ENCODE measurements at regions not wholly inside any gene's neighbourhood (a gene's known extent, or its start where the extent isn't known, plus 50 kb on each side); places are given as distances from the start of the nearest gene placed in this dataset.

- TF ChIP-seq REST (tag by site-specific recombination; IDR thresholded peaks at IDR 0.05) (no peak), ZNF580 (tag by site-specific recombination; IDR thresholded peaks at IDR 0.05) (no peak), ZNF19 (tag by site-specific recombination; IDR thresholded peaks at IDR 0.05; ENCODE audit: low read depth) (no peak), ZBTB17 (tag by site-specific recombination; IDR thresholded peaks at IDR 0.05) (no peak), ZNF555 (tag by site-specific recombination; conservative IDR thresholded peaks at IDR 0.05) (no peak), PRDM10 (tag by site-specific recombination; IDR thresholded peaks at IDR 0.05) (no peak), ZNF600 (tag by site-specific recombination; IDR thresholded peaks at IDR 0.05) (no peak), ZNF76 (tag by site-specific recombination; IDR thresholded peaks at IDR 0.05; ENCODE audit: borderline replicate concordance, low read depth) (no peak), ZNF692 (tag by site-specific recombination; IDR thresholded peaks at IDR 0.05) (no peak), ZNF280C (tag by site-specific recombination; IDR thresholded peaks at IDR 0.05) (no peak)
- Histone ChIP-seq H3K27ac (ENCODE audit: extremely low read depth, low read depth, low read length) (no peak overlapping the region), H3K4me1 (ENCODE audit: control insufficient read depth, insufficient read depth, low read length) (no peaks in the 10 kb centered on the region), H3K9me3 (ENCODE audit: control insufficient read depth, insufficient read depth, low read depth, low read length) (no peaks in the 10 kb centered on the region), H3K4me3 (ENCODE audit: low read depth, low read length) (no peak overlapping the region), H3K36me3 (ENCODE audit: control insufficient read depth in 2 of 2, insufficient read depth in 1 of 2, low read length in 2 of 2) (no peaks in the 10 kb centered on the region)
- CTCF ChIA-PET, result interaction anchor here (1.2 to 11.6 kb wide), 5 partner anchors 29 to 284 kb away, joined by 3 to 194 read pairs (median 44); no protein-coding TSS in a partner anchor
- POLR2A ChIA-PET, result no interaction called here
Observed at GRCh38 chr12:3992945-3993344, 119.7 kb upstream of the PARP11 start.

- no peak overlapping the region for H3K27ac ChIP-seq (ENCODE audit: extremely low read depth, low read depth, low read length)
- ChIA-PET CTCF (interaction anchor here (1.2 to 11.6 kb wide), 4 partner anchors 42 to 285 kb away, joined by 3 to 194 read pairs (median 52); no protein-coding TSS in a partner anchor), POLR2A (no interaction called here)
- H3K4me3 ChIP-seq (ENCODE audit: low read depth, low read length), result no peak overlapping the region
- H3K4me1 ChIP-seq (ENCODE audit: control insufficient read depth, insufficient read depth, low read length), result no peaks in the 10 kb centered on the region
- H3K36me3 ChIP-seq (ENCODE audit: control insufficient read depth in 2 of 2, insufficient read depth in 1 of 2, low read length in 2 of 2), result no peaks in the 10 kb centered on the region
- H3K9me3 ChIP-seq (ENCODE audit: control insufficient read depth, insufficient read depth, low read depth, low read length), result no peaks in the 10 kb centered on the region
- TF ChIP-seq GLIS2 (tag by site-specific recombination; IDR thresholded peaks at IDR 0.05) (no peak), REST (tag by site-specific recombination; IDR thresholded peaks at IDR 0.05) (no peak), ZNF596 (tag by site-specific recombination; IDR thresholded peaks at IDR 0.05) (no peak), ZNF266 (tag by site-specific recombination; IDR thresholded peaks at IDR 0.05; ENCODE audit: low read depth) (no peak), ZNF488 (tag by site-specific recombination; IDR thresholded peaks at IDR 0.05) (no peak), FEZF1 (tag by site-specific recombination; IDR thresholded peaks at IDR 0.05) (no peak), WT1 (tag by site-specific recombination; IDR thresholded peaks at IDR 0.05) (no peak)
Observed at GRCh38 chr12:3991798-3992580, 118.8 kb upstream of the PARP11 start.
